ENCODE measurements at regions not wholly inside any gene's neighbourhood (a gene's known extent, or its start where the extent isn't known, plus 50 kb on each side); places are given as distances from the start of the nearest gene placed in this dataset.
A peak's percentile ranks its signal among the peaks of the same experiment; 100 is the strongest.
"Not testable (repeated sequence)": the region's sequence is repeated elsewhere in the genome, so short reads cannot be mapped to it uniquely, and the experiment has no call there.

DNA sequence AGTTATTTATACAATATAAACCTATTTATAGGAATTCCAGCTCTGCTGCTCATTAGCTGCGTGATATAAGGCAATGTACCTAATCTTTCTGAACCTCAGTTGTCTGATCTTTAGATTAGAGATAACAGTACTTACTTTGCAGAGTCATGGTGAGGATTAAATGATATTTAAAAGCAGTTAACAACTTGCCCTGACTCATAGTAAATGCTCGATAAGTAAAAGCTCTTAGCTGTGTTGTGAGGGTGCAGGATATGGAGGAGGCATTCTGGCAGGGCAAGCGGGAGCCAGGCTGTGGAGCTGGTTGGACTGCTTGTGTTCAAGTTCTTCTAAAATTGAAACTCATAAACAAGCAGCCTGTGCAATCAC, 140.0 kb upstream of the PRICKLE1 start:
- TF ChIP-seq POLR2A (IDR thresholded peaks at IDR 0.05; ENCODE audit: extremely low read depth, insufficient read length) = no peak
- TF ChIP-seq MYC (IDR thresholded peaks at IDR 0.05; ENCODE audit: low read depth, low read length) = no peak
- TF ChIP-seq, protein P1, sequence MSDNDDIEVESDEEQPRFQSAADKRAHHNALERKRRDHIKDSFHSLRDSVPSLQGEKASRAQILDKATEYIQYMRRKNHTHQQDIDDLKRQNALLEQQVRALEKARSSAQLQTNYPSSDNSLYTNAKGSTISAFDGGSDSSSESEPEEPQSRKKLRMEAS (IDR thresholded peaks at IDR 0.05; ENCODE audit: low read depth, low read length) = no peak
- no peak for TF ChIP-seq CTCF (IDR thresholded peaks at IDR 0.05; ENCODE audit: low read depth, low read length)
- DNase-seq (ENCODE audit: low read depth) = no peak
- H3K4me3 ChIP-seq (ENCODE audit: low read depth, low read length) = no peak overlapping the region

GRCh38 chr12:42728770-42729534, 139.4 kb upstream of the PRICKLE1 start:
- H3K4me3 ChIP-seq (ENCODE audit: low read depth, low read length) = no peak overlapping the region
- TF ChIP-seq POLR2A (IDR thresholded peaks at IDR 0.05; ENCODE audit: extremely low read depth, insufficient read length) (no peak), MYC (IDR thresholded peaks at IDR 0.05; ENCODE audit: low read depth, low read length) (no peak), CTCF (IDR thresholded peaks at IDR 0.05; ENCODE audit: low read depth, low read length) (no peak)
- TF ChIP-seq, protein P1 (IDR thresholded peaks at IDR 0.05; ENCODE audit: low read depth, low read length) = no peak
- DNase-seq (ENCODE audit: low read depth) = no peak

DNA sequence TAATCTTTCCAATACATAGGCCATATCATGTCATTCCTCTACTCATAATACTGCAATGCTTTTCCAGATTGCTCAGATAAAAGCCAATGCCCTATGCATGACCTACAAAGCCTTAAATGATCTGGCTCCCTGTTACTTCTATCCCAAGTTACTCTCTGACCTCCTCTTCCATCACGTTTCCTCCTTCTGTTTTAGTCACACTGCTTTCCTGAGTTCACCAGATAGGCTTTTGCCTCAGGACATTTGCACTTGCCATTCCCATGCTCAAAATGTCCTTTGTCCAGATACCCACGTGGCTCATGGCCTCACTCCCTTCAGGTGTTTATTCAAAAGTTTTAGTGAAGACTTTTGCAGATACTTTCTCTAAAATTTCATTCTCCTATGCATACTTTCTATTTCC, 138.7 kb upstream of the PRICKLE1 start:
- TF ChIP-seq, protein P1 (IDR thresholded peaks at IDR 0.05; ENCODE audit: low read depth, low read length) = no peak
- TF ChIP-seq POLR2A (IDR thresholded peaks at IDR 0.05; ENCODE audit: extremely low read depth, insufficient read length) (no peak), CTCF (IDR thresholded peaks at IDR 0.05; ENCODE audit: low read depth, low read length) (no peak), MYC (IDR thresholded peaks at IDR 0.05; ENCODE audit: low read depth, low read length) (no peak)
- DNase-seq (ENCODE audit: low read depth) = no peak
- H3K4me3 ChIP-seq (ENCODE audit: low read depth, low read length) = no peak overlapping the region

DNA sequence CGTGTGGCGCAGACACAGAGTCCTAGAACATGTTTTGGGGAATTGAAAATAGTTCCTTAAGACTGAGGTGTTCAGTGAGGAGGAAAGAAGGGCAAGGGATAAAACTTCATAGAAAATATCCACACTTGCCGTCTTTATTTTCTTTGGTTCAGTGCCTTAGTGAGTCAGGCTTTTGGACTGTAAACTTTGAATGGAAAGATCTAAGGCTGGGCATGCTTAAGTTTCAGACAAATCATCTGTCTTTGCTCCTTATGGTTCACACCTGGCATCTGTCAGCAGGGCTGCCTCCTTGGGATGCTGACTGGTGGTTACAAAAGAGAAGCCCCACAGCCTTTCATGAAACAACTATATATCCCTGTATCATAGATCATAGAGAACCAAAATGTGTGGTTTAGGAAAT, 136.3 kb upstream of the PRICKLE1 start:
- DNase-seq (ENCODE audit: low read depth) = no peak
- no peak overlapping the region for H3K4me3 ChIP-seq (ENCODE audit: low read depth, low read length)
- TF ChIP-seq MYC (IDR thresholded peaks at IDR 0.05; ENCODE audit: low read depth, low read length) = no peak
- no peak for TF ChIP-seq CTCF (IDR thresholded peaks at IDR 0.05; ENCODE audit: low read depth, low read length)
- TF ChIP-seq POLR2A (IDR thresholded peaks at IDR 0.05; ENCODE audit: extremely low read depth, insufficient read length) = no peak
- TF ChIP-seq, protein P1 (IDR thresholded peaks at IDR 0.05; ENCODE audit: low read depth, low read length) = no peak

GRCh38 chr12:42716491-42716891, 126.9 kb upstream of the PRICKLE1 start:
- DNase-seq (ENCODE audit: low read depth) = peak; percentile 83
- no peak overlapping the region for H3K4me3 ChIP-seq (ENCODE audit: low read depth, low read length)
- TF ChIP-seq, protein P1 (IDR thresholded peaks at IDR 0.05; ENCODE audit: low read depth, low read length) = no peak
- no peak for TF ChIP-seq MYC (IDR thresholded peaks at IDR 0.05; ENCODE audit: low read depth, low read length)
- TF ChIP-seq CTCF (IDR thresholded peaks at IDR 0.05; ENCODE audit: low read depth, low read length) = no peak
- no peak for TF ChIP-seq POLR2A (IDR thresholded peaks at IDR 0.05; ENCODE audit: extremely low read depth, insufficient read length)

DNA sequence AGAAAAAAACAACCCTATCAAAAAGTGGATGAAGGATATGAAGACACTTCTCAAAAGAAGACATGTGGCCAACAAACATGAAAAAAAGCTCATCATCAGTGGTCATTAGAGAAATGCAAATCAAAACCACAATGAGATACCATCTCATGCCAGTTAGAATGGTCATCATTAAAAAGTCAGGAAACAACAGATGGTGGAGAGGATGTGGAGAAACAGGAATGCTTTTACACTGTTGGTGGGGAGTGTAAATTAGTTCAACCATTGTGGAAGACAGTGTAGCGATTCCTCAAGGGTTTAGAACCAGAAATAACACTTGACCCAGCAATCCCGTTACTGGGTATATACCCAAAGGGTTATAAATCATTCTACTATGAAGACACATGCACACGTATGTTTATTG, 124.0 kb upstream of the PRICKLE1 start:
- not testable (repeated sequence) for DNase-seq (ENCODE audit: low read depth); H3K4me3 ChIP-seq (ENCODE audit: low read depth, low read length)

- not testable (repeated sequence) for DNase-seq (ENCODE audit: low read depth); H3K4me3 ChIP-seq (ENCODE audit: low read depth, low read length)
Observed at GRCh38 chr12:42708374-42708773, 118.8 kb upstream of the PRICKLE1 start.
